ENCODE measurements at regions not wholly inside any gene's neighbourhood (a gene's known extent, or its start where the extent isn't known, plus 50 kb on each side); places are given as distances from the start of the nearest gene placed in this dataset.

DNA sequence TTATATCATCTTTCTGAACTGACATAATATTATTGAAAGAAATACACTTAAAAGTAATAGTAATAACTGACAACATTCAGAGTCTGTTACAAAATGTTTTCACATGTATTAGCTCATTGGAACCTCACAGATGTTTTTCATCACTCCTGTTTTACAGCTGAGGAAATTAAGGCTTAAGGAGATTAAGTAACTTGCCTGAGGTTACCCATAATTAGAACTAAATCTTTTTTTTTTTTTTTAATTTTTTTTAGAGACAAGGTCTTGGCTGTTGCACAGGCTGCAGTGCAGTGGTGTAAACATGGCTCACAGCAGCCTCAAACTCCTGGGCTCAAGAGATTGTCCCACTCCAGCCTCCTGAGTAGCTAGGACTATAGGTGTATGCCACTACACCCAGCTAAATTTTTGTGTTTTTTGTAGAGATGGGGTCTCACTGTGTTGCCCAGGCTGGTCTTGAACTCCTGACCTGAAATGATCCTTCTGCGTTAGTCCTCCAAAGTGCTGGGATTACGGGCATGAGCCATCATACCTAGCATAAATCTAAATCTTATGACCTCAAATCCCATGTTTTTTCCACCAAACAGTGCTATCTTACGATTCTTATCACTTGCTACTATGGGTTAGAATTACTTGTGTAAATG lies 64.7 kb upstream of the MACF1 start:
- no peak for DNase-seq (ENCODE audit: low read depth)

GRCh38 chr1:39141925-39142324 lies 62.6 kb upstream of the MACF1 start:
- DNase-seq (ENCODE audit: low read depth), result no peak
- no peak overlapping the region for H3K4me3 ChIP-seq (ENCODE audit: low read length)
- TF ChIP-seq CTCF (conservative IDR thresholded peaks at IDR 0.05; ENCODE audit: low read depth, low read length), result no peak

More for the DNA sequence above, 64.7 kb upstream of the MACF1 start:
- H3K4me3 ChIP-seq (ENCODE audit: low read length), result no peak overlapping the region
- no peak for TF ChIP-seq CTCF (conservative IDR thresholded peaks at IDR 0.05; ENCODE audit: low read depth, low read length)

DNA sequence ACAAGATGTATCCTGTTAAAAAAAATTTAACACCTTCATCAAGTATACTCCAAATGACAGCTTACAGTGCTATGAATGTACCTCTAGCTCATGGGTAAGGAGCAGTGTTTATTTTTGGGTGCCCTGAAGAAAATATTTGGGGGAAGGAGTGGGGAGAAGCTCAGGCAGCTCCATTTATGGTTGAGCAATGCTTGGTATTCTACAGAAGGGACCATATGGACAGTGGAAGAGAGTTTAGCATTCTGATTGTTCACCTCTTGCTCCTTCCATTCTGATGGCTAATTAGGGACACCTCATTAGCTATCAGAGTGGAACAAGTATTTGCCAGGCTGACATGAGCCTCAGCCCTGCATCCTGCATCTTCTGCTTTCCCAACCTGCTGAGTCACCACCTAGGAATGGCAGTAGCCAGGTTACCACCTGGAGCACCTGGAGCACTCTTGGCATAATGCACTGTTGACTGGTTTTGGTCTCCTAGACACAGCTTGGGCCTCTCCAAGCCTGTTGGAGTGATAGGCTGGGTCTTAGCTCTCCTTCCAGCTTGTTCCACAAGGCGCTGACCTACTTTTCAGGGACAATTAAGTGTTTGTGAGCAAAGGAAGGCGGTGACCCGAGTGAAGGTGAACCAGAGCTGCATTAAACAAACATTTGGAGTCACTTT lies 62.0 kb upstream of the MACF1 start:
- no peak for TF ChIP-seq CTCF (conservative IDR thresholded peaks at IDR 0.05; ENCODE audit: low read depth, low read length)
- H3K4me3 ChIP-seq (ENCODE audit: low read length), result no peak overlapping the region
- no peak for DNase-seq (ENCODE audit: low read depth)

GRCh38 chr1:39144924-39145323 lies 59.6 kb upstream of the MACF1 start:
- no peak for DNase-seq (ENCODE audit: low read depth)
- no peak for TF ChIP-seq CTCF (conservative IDR thresholded peaks at IDR 0.05; ENCODE audit: low read depth, low read length)
- no peak overlapping the region for H3K4me3 ChIP-seq (ENCODE audit: low read length)

GRCh38 chr1:39145331-39145965 lies 59.0 kb upstream of the MACF1 start:
- no peak for DNase-seq (ENCODE audit: low read depth)
- TF ChIP-seq CTCF (conservative IDR thresholded peaks at IDR 0.05; ENCODE audit: low read depth, low read length), result no peak
- H3K4me3 ChIP-seq (ENCODE audit: low read length), result no peak overlapping the region

GRCh38 chr1:39146681-39147080 lies 57.8 kb upstream of the MACF1 start:
- no peak overlapping the region for H3K4me3 ChIP-seq (ENCODE audit: low read length)
- no peak for DNase-seq (ENCODE audit: low read depth)
- TF ChIP-seq CTCF (conservative IDR thresholded peaks at IDR 0.05; ENCODE audit: low read depth, low read length), result no peak
